ENCODE measurements at regions not wholly inside any gene's neighbourhood (a gene's known extent, or its start where the extent isn't known, plus 50 kb on each side); places are given as distances from the start of the nearest gene placed in this dataset.

DNA sequence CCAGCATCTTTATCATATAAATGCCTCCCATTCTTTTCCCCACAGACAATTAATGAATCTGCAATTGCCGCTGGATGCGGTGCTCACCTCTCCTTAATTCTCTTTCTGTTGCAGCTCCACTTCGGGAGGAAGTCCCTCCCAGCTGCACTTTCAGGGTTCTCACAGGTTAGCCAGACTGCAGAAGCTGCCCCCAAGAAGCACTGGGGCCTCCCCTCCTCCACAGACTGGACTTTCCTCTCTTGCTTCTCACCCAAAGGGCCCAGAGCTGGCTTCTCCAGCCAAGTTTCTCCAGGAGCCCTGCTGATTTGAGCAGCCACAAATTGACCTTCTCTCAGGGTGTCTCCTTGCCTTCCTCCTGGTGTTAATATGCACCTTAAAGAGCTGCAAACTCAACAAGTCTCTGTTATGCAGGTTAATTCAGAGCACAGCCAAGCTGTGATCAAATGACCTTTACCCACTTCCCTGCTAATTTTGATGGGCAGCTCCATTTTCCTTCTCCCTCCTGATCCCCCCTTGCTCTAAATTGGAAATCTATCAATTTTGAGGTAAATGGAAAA lies 298.9 kb downstream of the BUD13 start:
- no peak overlapping the region for H2AFZ ChIP-seq (replicated peaks)
- H3K9me3 Mint-ChIP-seq: peaks cover 6% of the 10 kb centered on the region
- H3K4me2 ChIP-seq: no peak overlapping the region
- no peaks in the 10 kb centered on the region for H4K20me1 ChIP-seq (ENCODE audit: low read depth)
- TF ChIP-seq EZH2 (IDR thresholded peaks at IDR 0.05): no peak
- TF ChIP-seq, protein P1, sequence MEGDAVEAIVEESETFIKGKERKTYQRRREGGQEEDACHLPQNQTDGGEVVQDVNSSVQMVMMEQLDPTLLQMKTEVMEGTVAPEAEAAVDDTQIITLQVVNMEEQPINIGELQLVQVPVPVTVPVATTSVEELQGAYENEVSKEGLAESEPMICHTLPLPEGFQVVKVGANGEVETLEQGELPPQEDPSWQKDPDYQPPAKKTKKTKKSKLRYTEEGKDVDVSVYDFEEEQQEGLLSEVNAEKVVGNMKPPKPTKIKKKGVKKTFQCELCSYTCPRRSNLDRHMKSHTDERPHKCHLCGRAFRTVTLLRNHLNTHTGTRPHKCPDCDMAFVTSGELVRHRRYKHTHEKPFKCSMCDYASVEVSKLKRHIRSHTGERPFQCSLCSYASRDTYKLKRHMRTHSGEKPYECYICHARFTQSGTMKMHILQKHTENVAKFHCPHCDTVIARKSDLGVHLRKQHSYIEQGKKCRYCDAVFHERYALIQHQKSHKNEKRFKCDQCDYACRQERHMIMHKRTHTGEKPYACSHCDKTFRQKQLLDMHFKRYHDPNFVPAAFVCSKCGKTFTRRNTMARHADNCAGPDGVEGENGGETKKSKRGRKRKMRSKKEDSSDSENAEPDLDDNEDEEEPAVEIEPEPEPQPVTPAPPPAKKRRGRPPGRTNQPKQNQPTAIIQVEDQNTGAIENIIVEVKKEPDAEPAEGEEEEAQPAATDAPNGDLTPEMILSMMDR (IDR thresholded peaks at IDR 0.05): no peak
- TF ChIP-seq EZH2phosphoT487 (IDR thresholded peaks at IDR 0.05): no peak
- H3K27ac ChIP-seq: no peak overlapping the region
- no peak for DNase-seq (ENCODE audit: low spot score)
- peak overlapping the region; percentile 78 for H3K27ac Mint-ChIP-seq
- peaks cover 23% of the 10 kb centered on the region for H3K4me1 Mint-ChIP-seq
- peak overlapping the region; percentile 47 for H3K4me3 Mint-ChIP-seq
- no peak overlapping the region for H3K9ac ChIP-seq
- no peak overlapping the region for H3K4me3 ChIP-seq
- H3K4me1 ChIP-seq: peaks cover 9% of the 10 kb centered on the region
- peaks cover 5% of the 10 kb centered on the region for H3K36me3 Mint-ChIP-seq
- no peaks in the 10 kb centered on the region for H3F3A ChIP-seq (ENCODE audit: low read depth)
- H3K27me3 ChIP-seq: peaks cover 7% of the 10 kb centered on the region
- no peaks in the 10 kb centered on the region for H3K9me3 ChIP-seq (ENCODE audit: low read depth)
- H3K79me2 ChIP-seq (ENCODE audit: low read depth): no peaks in the 10 kb centered on the region
- no peaks in the 10 kb centered on the region for H3K36me3 ChIP-seq
- peaks cover 9% of the 10 kb centered on the region for H3K27me3 Mint-ChIP-seq (ENCODE audit: insufficient read depth, low read depth)

- Histone ChIP-seq H3K9me3 (ENCODE audit: low read depth) (no peaks in the 10 kb centered on the region), H3K27ac (no peak overlapping the region), H3K4me2 (no peak overlapping the region), H3F3A (ENCODE audit: low read depth) (no peaks in the 10 kb centered on the region), H3K27me3 (peaks cover 7% of the 10 kb centered on the region), H4K20me1 (ENCODE audit: low read depth) (no peaks in the 10 kb centered on the region), H3K9ac (no peak overlapping the region), H3K79me2 (ENCODE audit: low read depth) (no peaks in the 10 kb centered on the region), H3K36me3 (no peaks in the 10 kb centered on the region), H2AFZ (replicated peaks) (no peak overlapping the region), H3K4me3 (no peak overlapping the region), H3K4me1 (peaks cover 9% of the 10 kb centered on the region)
- H3K4me1 Mint-ChIP-seq: peaks cover 27% of the 10 kb centered on the region
- no peak for DNase-seq (ENCODE audit: low spot score)
- H3K36me3 Mint-ChIP-seq: peaks cover 5% of the 10 kb centered on the region
- TF ChIP-seq, protein P1 (IDR thresholded peaks at IDR 0.05): no peak
- no peak for TF ChIP-seq EZH2phosphoT487 (IDR thresholded peaks at IDR 0.05)
- no peak overlapping the region for H3K4me3 Mint-ChIP-seq
- peak overlapping the region; percentile 44 for H3K27ac Mint-ChIP-seq
- H3K27me3 Mint-ChIP-seq (ENCODE audit: insufficient read depth, low read depth): peaks cover 10% of the 10 kb centered on the region
- peaks cover 6% of the 10 kb centered on the region for H3K9me3 Mint-ChIP-seq
These were observed 299.5 kb downstream of the BUD13 start for GRCh38 chr11:116473206-116473769.

DNA sequence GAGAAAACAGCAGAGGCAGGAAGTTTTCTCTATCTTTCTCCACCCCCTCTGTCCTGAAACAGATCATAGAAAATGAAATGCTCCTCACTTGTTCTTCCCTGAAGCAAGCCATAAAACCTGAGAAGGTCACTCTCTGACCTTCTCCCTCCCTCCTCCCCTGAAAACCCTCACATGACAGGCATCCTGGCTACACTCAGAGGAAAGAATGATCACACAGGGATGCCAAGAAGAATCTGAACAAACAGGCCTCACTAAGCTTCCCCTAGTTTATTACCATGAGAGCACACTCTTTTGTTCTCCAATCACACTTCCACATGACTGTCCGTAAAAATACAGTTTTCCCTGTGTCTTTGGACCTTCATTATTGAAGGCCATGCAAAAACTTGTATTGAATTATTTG lies 300.1 kb downstream of the BUD13 start:
- Histone ChIP-seq H3F3A (ENCODE audit: low read depth) (no peaks in the 10 kb centered on the region), H3K9ac (no peak overlapping the region), H3K27me3 (peaks cover 7% of the 10 kb centered on the region), H3K9me3 (ENCODE audit: low read depth) (no peaks in the 10 kb centered on the region), H3K79me2 (ENCODE audit: low read depth) (no peaks in the 10 kb centered on the region), H3K4me1 (peaks cover 9% of the 10 kb centered on the region), H3K4me2 (no peak overlapping the region), H4K20me1 (ENCODE audit: low read depth) (no peaks in the 10 kb centered on the region), H3K4me3 (no peak overlapping the region), H3K27ac (no peak overlapping the region), H3K36me3 (no peaks in the 10 kb centered on the region), H2AFZ (replicated peaks) (no peak overlapping the region)
- peaks cover 6% of the 10 kb centered on the region for H3K9me3 Mint-ChIP-seq
- no peak for DNase-seq (ENCODE audit: low spot score)
- H3K27me3 Mint-ChIP-seq (ENCODE audit: insufficient read depth, low read depth): peaks cover 12% of the 10 kb centered on the region
- peak overlapping the region; percentile 44 for H3K27ac Mint-ChIP-seq
- H3K4me3 Mint-ChIP-seq: no peak overlapping the region
- peaks cover 5% of the 10 kb centered on the region for H3K36me3 Mint-ChIP-seq
- TF ChIP-seq EZH2phosphoT487 (IDR thresholded peaks at IDR 0.05) (no peak), EZH2 (IDR thresholded peaks at IDR 0.05) (no peak)
- TF ChIP-seq, protein P1 (IDR thresholded peaks at IDR 0.05): no peak
- H3K4me1 Mint-ChIP-seq: peaks cover 33% of the 10 kb centered on the region
